Ovary (tissue), 7 donors: ENCODE measurements at regions not wholly inside any gene's neighbourhood (a gene's known extent, or its start where the extent isn't known, plus 50 kb on each side); places are given as distances from the start of the nearest gene placed in this dataset.

Experiments used
- DNase-seq, 5 donors: peaks; one replicate each; pipeline ENCODE4 v3.0.0-alpha.2; 2019 to 2020
- H3K27ac ChIP-seq, 2 donors: fragments of 200-600 bp; one replicate each; pipeline versions ENCODE4 v1.5.1 to v1.8.0; 2019 to 2022
- H3K27me3 ChIP-seq: fragments of 200-600 bp; one replicate; pipeline ENCODE4 v1.8.0; 2022
- H3K36me3 ChIP-seq: fragments of 200-600 bp; sonication (generic); one replicate; pipeline ENCODE4 v1.5.1; 2019
- H3K4me1 ChIP-seq: one replicate; pipeline ENCODE4 v1.8.1; 2013; ENCODE audit warnings: mild to moderate bottlenecking, moderate library complexity; ENCODE audit not compliant: insufficient read depth
- H3K4me3 ChIP-seq: fragments of 200-600 bp; sonication (generic); one replicate; pipeline ENCODE4 v1.5.1; 2017
- H3K9me3 ChIP-seq, 2 donors: fragments of 200-600 bp in 1 of 2; sonication (generic) in 1 of 2; one replicate each; pipeline versions ENCODE4 v1.5.1 to v1.8.1; 2013 to 2019; ENCODE audit warnings: mild to moderate bottlenecking in 1 of 2, moderate library complexity in 1 of 2
- CTCF ChIP-seq, 3 donors: fragments of 450-650 bp in 2 of 3; fragments of 200-600 bp in 1 of 3; IDR thresholded peaks; one replicate each; pipeline versions ENCODE4 v1.5.1 to v1.8.0; 2016 to 2022; ENCODE audit warnings: antibody characterized with exemption in 3 of 3, mild to moderate bottlenecking in 1 of 3
- EP300 ChIP-seq: sonication (generic); formaldehyde crosslinking; IDR thresholded peaks from one replicate; pipeline ENCODE4 v1.6.1; 2017; ENCODE audit warnings: antibody characterized with exemption
- POLR2A ChIP-seq: fragments of 450-650 bp; IDR thresholded peaks from one replicate; pipeline ENCODE4 v1.6.1; 2017; ENCODE audit warnings: antibody characterized with exemption, mild to moderate bottlenecking, moderate library complexity
- WGBS, 3 donors: extraction: QIAGEN DNeasy Blood & Tissue Kit in 1 of 3; methylation state at CpG; one replicate each; pipeline versions ENCODE4 v1.1.5 to v1.1.7; 2013 to 2017; 5-methylcytosine and 5-hydroxymethylcytosine counted together
- intact Hi-C, 4 donors: fragments of 100-400 bp; cut with DNase I; formaldehyde crosslinking; loops; one replicate each; pipeline versions ENCODE4 v1.11.0 to v1.15.1; 2022 to 2023
- donor health status: DM: no; HTN: no; CAD: no; lungs with moderate emphysema.
- donor health status: DM: no; HTN: no; CAD: no.
- donor health status: Bipolar disorder and iron deficiency.
- donor health status: DM: no; HTN: no; CAD: no.
- donor health status: DM: yes; HTN: yes; CAD: no.

DNA sequence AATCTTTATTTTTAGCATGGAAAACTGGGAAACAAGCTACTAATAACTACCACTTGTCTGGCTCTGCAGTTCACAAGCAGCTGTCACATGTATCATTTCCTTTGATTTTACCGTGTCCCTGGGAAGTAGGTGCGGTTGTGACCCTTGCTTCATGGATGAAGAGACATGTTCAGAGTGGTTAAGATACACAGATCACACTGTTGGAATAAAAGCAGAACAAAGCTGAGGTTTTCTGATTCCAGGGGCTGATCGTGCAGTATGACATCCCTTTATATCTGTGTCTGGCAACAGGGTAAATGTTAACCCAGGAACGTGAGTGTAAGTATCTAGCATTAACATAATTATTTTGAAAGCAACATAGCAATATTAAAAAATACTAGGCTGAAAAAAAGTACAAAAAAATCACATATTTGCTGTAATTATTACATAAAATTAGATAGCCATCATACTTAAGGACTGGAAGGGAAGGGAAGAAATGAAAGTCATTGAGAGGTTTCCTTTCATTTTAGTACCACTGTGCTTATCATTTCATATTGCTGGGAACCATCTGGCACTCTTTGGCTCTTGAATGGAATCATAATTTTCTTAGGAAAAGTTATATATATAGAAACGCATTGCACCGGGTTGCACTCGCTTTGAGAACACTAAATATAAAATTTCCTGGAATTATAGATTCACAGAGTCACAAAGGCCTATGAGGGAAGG, 62.8 kb upstream of the PAXBP1 start:
- Histone ChIP-seq H3K27ac (no peak overlapping the region), H3K4me1 (no peaks in the 10 kb centered on the region), H3K4me3 (no peak overlapping the region), H3K9me3 (no peaks in the 10 kb centered on the region), H3K27me3 (no peaks in the 10 kb centered on the region), H3K36me3 (no peaks in the 10 kb centered on the region)
- intact Hi-C loops, result loop anchor here in 1 of 4 donors (5.0 to 10.0 kb wide), 2 partner anchors 180 to 363 kb away; no protein-coding TSS in a partner anchor
- WGBS, 3 donors, result 77 to 80% (median 78%) methylated on average over 7 of the region's 7 CpGs
- no peak for TF ChIP-seq EP300
- no peak for TF ChIP-seq CTCF (IDR thresholded peaks at IDR 0.05)
- TF ChIP-seq POLR2A, result no peak
- DNase-seq, result no peak

- 66 to 79% (median 78%) methylated on average over 5 of the region's 5 CpGs for WGBS, 3 donors
- H3K9me3 ChIP-seq, result no peaks in the 10 kb centered on the region
- intact Hi-C loops, result loop anchor here in 1 of 4 donors (5.0 to 10.0 kb wide), 2 partner anchors 180 to 362 kb away; no protein-coding TSS in a partner anchor
- H3K36me3 ChIP-seq, result no peaks in the 10 kb centered on the region
- no peak for DNase-seq
- no peak overlapping the region for H3K27ac ChIP-seq
- TF ChIP-seq POLR2A (no peak), CTCF (IDR thresholded peaks at IDR 0.05) (no peak), EP300 (no peak)
- no peaks in the 10 kb centered on the region for H3K4me1 ChIP-seq
- H3K27me3 ChIP-seq, result no peaks in the 10 kb centered on the region
- H3K4me3 ChIP-seq, result no peak overlapping the region
Observed at GRCh38 chr21:32834916-32835235, 63.3 kb upstream of the PAXBP1 start.

DNA sequence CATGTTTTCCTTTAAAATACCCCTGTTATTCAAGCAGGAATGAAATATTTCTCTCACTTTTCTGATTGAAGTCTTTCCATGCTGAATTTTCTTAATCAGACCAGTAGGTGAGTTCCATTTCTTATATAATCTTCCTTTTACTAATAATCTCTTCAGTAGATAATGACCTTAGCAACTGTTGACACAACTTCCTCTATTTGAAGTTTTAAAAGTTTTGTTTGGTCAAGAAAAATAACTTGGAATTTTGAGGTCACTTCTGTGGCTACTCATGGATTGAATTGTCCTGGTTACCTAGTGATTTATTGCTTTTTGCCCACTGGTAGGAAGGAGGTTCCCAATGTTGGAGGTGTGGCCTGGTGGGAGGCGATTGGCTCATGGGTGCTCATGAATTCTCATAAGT, 70.6 kb upstream of the PAXBP1 start:
- no peak for TF ChIP-seq EP300
- TF ChIP-seq POLR2A, result no peak
- no peak for TF ChIP-seq CTCF (IDR thresholded peaks at IDR 0.05)
- 81 to 96% (median 89%) methylated on average over 1 of the region's 1 CpG for WGBS, 3 donors
- Histone ChIP-seq H3K4me1 (no peaks in the 10 kb centered on the region), H3K4me3 (no peak overlapping the region), H3K36me3 (no peaks in the 10 kb centered on the region), H3K27ac (no peak overlapping the region), H3K27me3 (no peaks in the 10 kb centered on the region), H3K9me3 (no peaks in the 10 kb centered on the region)
- intact Hi-C loops, result loop anchor here in 1 of 4 donors (5.0 kb wide), 1 partner anchor 340 kb away; no protein-coding TSS in a partner anchor
- DNase-seq, result no peak

DNA sequence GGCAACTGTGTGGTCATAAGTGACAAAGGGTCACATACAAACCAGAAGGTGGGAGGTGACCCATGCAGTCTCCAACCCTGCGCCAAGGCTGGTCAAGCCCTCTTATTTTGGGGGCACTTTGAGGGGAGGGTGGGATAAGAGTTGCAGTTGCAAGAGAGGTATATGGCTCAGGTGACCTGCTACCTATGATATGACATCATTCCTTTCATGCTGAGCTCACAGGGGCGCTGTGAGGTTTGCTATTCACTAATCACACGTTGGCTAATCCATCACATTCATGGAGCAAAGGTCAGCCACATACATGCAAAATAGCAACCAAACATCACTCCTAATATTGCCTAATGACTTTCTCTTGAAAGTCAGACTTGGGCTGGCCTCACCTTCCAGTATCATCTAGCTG, 72.0 kb upstream of the PAXBP1 start:
- intact Hi-C loops, result loop anchor here in 1 of 4 donors (5.0 kb wide), 1 partner anchor 339 kb away; no protein-coding TSS in a partner anchor
- Histone ChIP-seq H3K4me1 (no peaks in the 10 kb centered on the region), H3K4me3 (no peak overlapping the region), H3K36me3 (no peaks in the 10 kb centered on the region), H3K27me3 (no peaks in the 10 kb centered on the region), H3K27ac (no peak overlapping the region), H3K9me3 (no peaks in the 10 kb centered on the region)
- TF ChIP-seq CTCF (IDR thresholded peaks at IDR 0.05), result no peak
- no peak for TF ChIP-seq EP300
- no peak for TF ChIP-seq POLR2A
- no peak for DNase-seq
- 70 to 76% (median 75%) methylated on average over 3 of the region's 3 CpGs for WGBS, 3 donors
